Keratinocyte (primary cell): ENCODE measurements at regions not wholly inside any gene's neighbourhood (a gene's known extent, or its start where the extent isn't known, plus 50 kb on each side); places are given as distances from the start of the nearest gene placed in this dataset.

Source experiments
- DNase-seq: peaks from one replicate; pipeline ENCODE4 v3.0.0-alpha.2; 2011; ENCODE audit warnings: low read depth, missing footprints, low spot score
- FAIRE-seq: peaks from 2 replicates; lab custom pipeline; 2011; peaks lifted over from hg19 to GRCh38; lab: Jason Lieb, UNC
- H2AFZ ChIP-seq: 2 replicates; pipeline ENCODE4 v1.6.0; 2012; ENCODE audit warnings: low read length, control low read depth, inconsistent platforms; ENCODE audit not compliant: control insufficient read depth
- H3K27ac ChIP-seq: 2 replicates; pipeline ENCODE4 v1.5.1; 2011; ENCODE audit warnings: low read length; ENCODE audit not compliant: control insufficient read depth, insufficient read depth
- H3K27me3 ChIP-seq: 3 replicates; pipeline ENCODE4 v1.6.0; 2011; ENCODE audit warnings: low read length; ENCODE audit not compliant: control insufficient read depth, insufficient read depth; ENCODE audit errors: extremely low read depth
- H3K36me3 ChIP-seq, 2 experiments: 2 replicates in 1 of 2; 3 replicates in 1 of 2; pipeline ENCODE4 v1.5.1; 2011; ENCODE audit warnings: low read length in 2 of 2, mild to moderate bottlenecking in 1 of 2; ENCODE audit not compliant: control insufficient read depth in 2 of 2, insufficient read depth in 2 of 2; ENCODE audit errors: extremely low read depth in 1 of 2
- H3K4me1 ChIP-seq: 3 replicates; pipeline ENCODE4 v1.5.1; 2011; ENCODE audit warnings: low read length; ENCODE audit not compliant: control insufficient read depth, insufficient read depth; ENCODE audit errors: extremely low read depth
- H3K4me2 ChIP-seq: 3 replicates; pipeline ENCODE4 v1.6.0; 2011; ENCODE audit warnings: low read depth, low read length; ENCODE audit not compliant: control insufficient read depth, insufficient read depth; ENCODE audit errors: extremely low read depth
- H3K4me3 ChIP-seq, 3 experiments: fragments of 200-600 bp in 1 of 3; sonication (generic) in 1 of 3; 2 replicates in 2 of 3; 3 replicates in 1 of 3; pipeline ENCODE4 v1.5.1; 2011 to 2016; ENCODE audit warnings: low read length in 3 of 3, mild to moderate bottlenecking in 3 of 3, control low read depth in 2 of 3, inconsistent platforms in 1 of 3, low read depth in 1 of 3, mixed read lengths in 1 of 3, mixed run types in 1 of 3, moderate library complexity in 1 of 3; ENCODE audit not compliant: control insufficient read depth in 2 of 3, insufficient read depth in 2 of 3; ENCODE audit errors: extremely low read depth in 1 of 3
- H3K79me2 ChIP-seq: 2 replicates; pipeline ENCODE4 v1.6.0; 2012; ENCODE audit warnings: low read length; ENCODE audit not compliant: control insufficient read depth, insufficient read depth
- H3K9ac ChIP-seq: 3 replicates; pipeline ENCODE4 v1.6.0; 2011; ENCODE audit warnings: low read length; ENCODE audit not compliant: control insufficient read depth, insufficient read depth; ENCODE audit errors: extremely low read depth
- H3K9me1 ChIP-seq: 3 replicates; pipeline ENCODE4 v1.6.0; 2011; ENCODE audit warnings: low read length; ENCODE audit not compliant: control insufficient read depth, insufficient read depth; ENCODE audit errors: extremely low read depth
- H3K9me3 ChIP-seq: 2 replicates; pipeline ENCODE4 v1.5.1; 2012; ENCODE audit warnings: low read depth, low read length; ENCODE audit not compliant: control insufficient read depth
- H4K20me1 ChIP-seq: 3 replicates; pipeline ENCODE4 v1.6.0; 2011; ENCODE audit warnings: low read length; ENCODE audit not compliant: control insufficient read depth, insufficient read depth; ENCODE audit errors: extremely low read depth
- CTCF ChIP-seq, 3 experiments: IDR thresholded peaks in 1 of 3; conservative IDR thresholded peaks in 1 of 3; optimal IDR thresholded peaks in 1 of 3; 2 replicates in 2 of 3; 3 replicates in 1 of 3; pipeline versions ENCODE3 to v1.5.1; 2011; ENCODE audit warnings: low read length in 3 of 3, mild to moderate bottlenecking in 3 of 3, moderate library complexity in 2 of 3, control low read depth in 1 of 3, inconsistent platforms in 1 of 3; ENCODE audit not compliant: insufficient read depth in 2 of 3; ENCODE audit errors: extremely low read depth in 1 of 3
- EZH2 ChIP-seq: IDR thresholded peaks from one replicate; pipeline ENCODE4 v1.6.1; 2012; ENCODE audit warnings: inconsistent platforms, mild to moderate bottlenecking, low read length, moderate library complexity
- dilution Hi-C: fragments of 300-500 bp; cut with MboI; formaldehyde crosslinking; loops from one replicate; pipeline ENCODE4 v1.7.0; 2020; ENCODE audit warnings: low sequenced_read_pairs; ENCODE audit not compliant: extremely low pct_ligation_motif_present

- H3K9ac ChIP-seq, result no peak overlapping the region
- H3K36me3 ChIP-seq, result no peaks in the 10 kb centered on the region
- TF ChIP-seq CTCF (optimal IDR thresholded peaks at IDR 0.05 in 1 of 3, IDR thresholded peaks at IDR 0.05 in 1 of 3, conservative IDR thresholded peaks at IDR 0.05 in 1 of 3; ENCODE audit: extremely low read depth in 1 of 3, insufficient read depth in 2 of 3, low read length in 3 of 3) (no peak), EZH2 (no peak)
- no peaks in the 10 kb centered on the region for H3K27me3 ChIP-seq
- no peaks in the 10 kb centered on the region for H3K9me1 ChIP-seq
- DNase-seq, result no peak
- peaks cover 8% of the 10 kb centered on the region for H3K4me1 ChIP-seq
- no peaks in the 10 kb centered on the region for H4K20me1 ChIP-seq
- no peak for FAIRE-seq
- no peak overlapping the region for H3K4me2 ChIP-seq
- H3K79me2 ChIP-seq, result no peaks in the 10 kb centered on the region
- H3K27ac ChIP-seq, result no peak overlapping the region
- H3K9me3 ChIP-seq, result no peaks in the 10 kb centered on the region
- no peak overlapping the region for H3K4me3 ChIP-seq
- no peak overlapping the region for H2AFZ ChIP-seq
- dilution Hi-C loops, result no loop called here
These were observed 68.5 kb upstream of the LNX1 start for GRCh38 chr4:53659737-53660136.

- Histone ChIP-seq H3K9me3 (no peaks in the 10 kb centered on the region), H3K4me1 (peaks cover 13% of the 10 kb centered on the region), H3K79me2 (no peaks in the 10 kb centered on the region), H3K4me3 (no peak overlapping the region), H2AFZ (no peak overlapping the region), H3K4me2 (no peak overlapping the region), H3K27ac (no peak overlapping the region), H3K36me3 (no peaks in the 10 kb centered on the region), H3K27me3 (no peaks in the 10 kb centered on the region), H3K9me1 (no peaks in the 10 kb centered on the region), H3K9ac (no peak overlapping the region), H4K20me1 (no peaks in the 10 kb centered on the region)
- TF ChIP-seq EZH2 (no peak), CTCF (optimal IDR thresholded peaks at IDR 0.05 in 1 of 3, IDR thresholded peaks at IDR 0.05 in 1 of 3, conservative IDR thresholded peaks at IDR 0.05 in 1 of 3; ENCODE audit: extremely low read depth in 1 of 3, insufficient read depth in 2 of 3, low read length in 3 of 3) (no peak)
- FAIRE-seq, result no peak
- no peak for DNase-seq
- dilution Hi-C loops, result no loop called here
These were observed 67.8 kb upstream of the LNX1 start for GRCh38 chr4:53659112-53659511.
